NCI-H146 treated with DMSO at 0.1 percent for 48 hours (cell line): ENCODE measurements at regions not wholly inside any gene's neighbourhood (a gene's known extent, or its start where the extent isn't known, plus 50 kb on each side); places are given as distances from the start of the nearest gene placed in this dataset.
"Not testable (repeated sequence)": the region's sequence is repeated elsewhere in the genome, so short reads cannot be mapped to it uniquely, and the experiment has no call there.

Source experiments
- DNase-seq: peaks from one replicate; lab custom pipeline; 2025; ENCODE audit not compliant: unreplicated experiment; lab: John Stamatoyannopoulos, UW

DNA sequence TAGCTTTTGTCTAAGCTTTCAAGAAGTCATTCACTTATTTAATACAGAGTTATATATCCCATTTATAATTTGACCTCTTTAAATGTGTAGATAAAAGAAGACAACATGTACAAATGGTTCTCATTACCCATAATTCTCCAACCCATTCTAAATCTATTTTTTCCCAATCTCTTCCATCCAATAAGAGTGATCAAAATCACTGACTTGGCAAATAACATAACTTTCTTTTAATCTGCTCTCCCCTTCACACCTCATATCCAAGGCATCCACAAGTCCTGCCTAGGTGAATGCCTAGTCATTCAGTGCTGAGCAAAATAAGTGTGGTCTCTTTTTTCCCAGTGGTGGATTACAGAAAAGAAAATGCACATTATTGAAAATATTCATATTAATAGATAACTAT lies 1231.1 kb downstream of the CDH11 start:
- no peak for DNase-seq

DNA sequence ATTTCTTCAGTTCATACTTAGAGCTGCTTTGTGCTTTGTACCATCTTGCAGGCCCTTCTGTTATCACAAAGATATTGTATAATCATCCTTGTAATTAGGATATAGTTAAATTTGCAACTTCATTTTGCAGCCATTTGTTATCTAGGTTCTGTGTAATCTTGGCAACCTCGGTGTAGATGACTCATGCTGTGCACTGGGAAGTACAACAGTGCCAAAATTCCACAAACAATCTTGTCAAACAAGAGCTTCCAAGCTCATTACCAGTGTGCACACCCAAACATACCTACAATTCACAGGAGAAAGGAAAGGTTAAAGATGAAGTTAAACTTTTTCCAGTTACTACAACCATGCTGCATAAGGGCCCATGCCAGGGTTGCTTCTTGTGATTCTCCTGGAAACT lies 1231.8 kb downstream of the CDH11 start:
- no peak for DNase-seq

- DNase-seq = no peak
Measured at GRCh38 chr16:63883091-63883490, 1238.8 kb downstream of the CDH11 start.

DNA sequence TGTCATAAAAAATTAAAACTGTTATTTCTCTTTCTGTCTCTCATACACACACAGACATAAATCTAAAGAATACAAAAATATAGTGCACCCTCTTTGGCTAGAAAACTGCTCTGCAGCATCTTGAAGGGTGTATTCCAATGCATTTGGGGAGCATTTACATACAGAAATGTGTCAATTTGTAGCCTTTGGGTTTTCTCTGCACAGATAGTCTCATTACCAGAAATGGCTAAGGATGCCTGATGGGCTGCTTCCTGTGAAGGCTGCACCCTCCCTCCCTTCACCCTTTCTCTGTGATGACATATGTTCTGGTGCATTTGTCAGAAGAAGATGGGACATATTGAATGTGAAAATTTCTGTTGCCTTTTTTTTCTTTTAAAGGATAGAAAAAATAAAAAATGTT lies 1239.3 kb downstream of the CDH11 start:
- no peak for DNase-seq

DNA sequence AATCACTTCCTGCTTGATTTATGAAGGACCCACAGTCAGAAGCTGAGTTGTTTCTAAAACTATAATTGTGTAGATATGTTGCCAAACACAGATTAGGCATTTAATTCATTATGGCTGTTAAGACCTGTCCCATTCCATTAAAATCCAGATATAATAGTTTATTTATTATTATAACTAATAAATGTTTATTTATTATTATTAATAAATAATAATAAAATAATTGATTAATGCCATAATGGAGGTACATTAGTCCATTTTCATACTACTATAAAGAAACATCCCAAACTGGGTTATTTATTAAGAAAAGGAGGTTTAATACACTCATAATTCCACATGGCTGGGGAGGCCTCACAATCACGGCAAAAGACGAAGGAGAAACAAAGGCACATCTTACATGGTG lies 1240.9 kb downstream of the CDH11 start:
- no peak for DNase-seq

DNA sequence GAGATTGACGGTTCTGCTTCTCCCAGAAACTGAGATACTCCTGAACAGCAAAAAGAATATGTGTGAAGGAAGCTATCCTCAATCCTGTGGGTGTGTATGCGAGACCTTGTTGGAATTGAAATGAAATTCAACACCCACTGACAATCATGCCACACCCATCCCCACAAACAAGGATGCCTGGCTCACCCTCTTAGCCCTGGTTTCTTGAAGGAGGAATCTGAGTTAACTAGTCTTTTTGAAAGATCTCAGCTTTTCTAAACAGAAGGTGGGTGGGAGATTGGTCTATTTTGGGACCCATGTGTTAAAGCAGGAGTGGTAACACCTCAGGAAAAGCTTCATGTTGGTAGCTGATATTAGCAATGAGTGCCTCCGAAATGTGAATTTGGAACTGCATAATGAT lies 1244.5 kb downstream of the CDH11 start:
- DNase-seq = no peak

DNA sequence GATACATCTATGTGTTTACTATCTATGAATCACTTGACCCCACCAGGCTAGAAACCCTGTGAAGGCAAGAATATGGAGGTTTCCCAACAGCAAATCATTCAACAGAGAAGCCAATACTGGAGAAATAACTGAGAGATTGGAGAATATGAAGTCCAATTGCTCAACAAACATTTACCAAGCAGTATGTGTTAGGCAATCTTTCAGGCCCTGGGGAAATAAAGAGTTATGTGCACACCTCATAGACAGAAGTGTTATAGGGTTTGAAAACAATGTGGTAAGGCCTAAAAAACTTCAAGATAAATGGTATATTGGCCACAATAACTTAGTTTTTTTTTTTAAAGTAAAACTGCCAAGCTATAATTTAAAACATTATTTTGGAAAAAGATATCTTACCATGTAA lies 1245.8 kb downstream of the CDH11 start:
- no peak for DNase-seq

DNA sequence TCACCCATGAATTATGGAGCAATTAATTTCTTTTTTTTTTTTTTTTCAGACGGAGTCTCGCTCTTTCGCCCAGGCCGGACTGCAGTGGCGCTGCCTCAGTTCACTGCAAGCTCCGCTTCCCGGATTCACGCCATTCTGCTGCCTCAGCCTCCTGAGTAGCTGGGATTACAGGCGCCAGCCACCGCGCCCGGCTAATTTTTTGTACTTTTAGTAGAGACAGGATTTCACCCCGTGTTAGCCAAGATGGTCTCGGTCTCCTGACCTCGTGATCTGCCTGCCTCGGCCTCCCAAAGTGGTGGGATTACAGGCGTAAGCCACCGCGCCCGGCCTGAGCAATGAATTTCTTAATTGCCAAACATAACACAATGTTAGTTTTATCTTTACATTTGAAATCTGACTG lies 1261.2 kb downstream of the CDH11 start:
- DNase-seq = not testable (repeated sequence)

DNA sequence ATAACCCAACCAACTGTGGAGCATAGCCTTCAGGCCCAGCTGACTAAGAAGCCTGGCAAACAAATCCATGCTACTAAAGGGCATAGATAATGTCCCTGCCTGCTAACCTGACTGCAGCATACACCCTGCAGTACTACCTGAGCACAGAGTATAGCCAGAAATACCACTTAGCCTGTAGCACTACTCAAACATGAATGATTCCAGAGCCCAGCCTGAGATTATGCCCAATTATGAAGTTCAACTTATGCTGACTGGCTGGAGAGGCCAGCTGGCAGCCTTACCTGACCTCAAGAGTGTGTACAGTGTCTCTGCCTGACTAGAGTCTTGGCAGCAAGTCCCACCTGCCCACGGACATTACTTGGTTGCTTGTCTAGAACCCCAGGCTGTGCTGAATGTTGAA lies 1265.3 kb downstream of the CDH11 start:
- no peak for DNase-seq

GRCh38 chr16:63850979-63851378 lies 1270.9 kb downstream of the CDH11 start:
- no peak for DNase-seq

- DNase-seq = no peak
Measured at GRCh38 chr16:63841271-63841670, 1280.6 kb downstream of the CDH11 start.

DNA sequence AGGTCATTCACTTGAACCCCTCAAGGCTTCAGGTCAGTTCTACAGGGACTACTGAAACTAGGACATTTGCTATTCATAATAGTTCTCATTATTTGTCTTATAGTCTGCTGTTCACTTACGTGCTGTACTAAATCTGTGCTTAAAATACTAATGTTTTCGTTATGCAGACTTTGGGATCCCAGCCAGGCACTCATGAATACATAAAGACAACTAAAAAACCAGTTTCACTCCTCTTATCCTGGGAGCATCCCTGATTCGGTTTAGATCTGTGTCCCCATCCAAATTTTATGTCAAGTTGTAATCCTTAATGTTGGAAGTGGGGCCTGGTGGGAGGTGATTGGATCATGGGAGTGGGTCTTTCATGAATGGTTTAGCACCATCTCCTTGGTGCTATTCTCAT lies 1291.8 kb downstream of the CDH11 start:
- no peak for DNase-seq

DNA sequence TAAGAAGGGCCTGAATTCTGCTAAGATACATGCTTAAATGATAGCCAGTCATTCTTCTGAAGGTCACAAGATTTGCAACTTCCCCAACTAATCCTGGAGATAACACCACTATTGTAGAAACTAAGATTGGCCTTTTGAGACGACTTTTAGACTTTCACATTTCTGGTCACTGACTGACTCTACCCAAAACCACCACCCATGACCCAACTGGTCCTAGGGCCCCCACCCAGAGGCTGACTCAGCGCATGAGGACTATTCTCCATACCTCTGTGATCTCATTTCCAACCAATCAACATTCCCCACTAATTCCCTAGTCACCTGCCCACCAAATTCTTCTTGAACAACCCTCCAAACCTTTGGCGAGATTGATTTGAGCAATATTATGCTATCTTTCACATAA lies 1299.0 kb downstream of the CDH11 start:
- no peak for DNase-seq

GRCh38 chr16:63816276-63816675 lies 1305.6 kb downstream of the CDH11 start:
- no peak for DNase-seq

DNA sequence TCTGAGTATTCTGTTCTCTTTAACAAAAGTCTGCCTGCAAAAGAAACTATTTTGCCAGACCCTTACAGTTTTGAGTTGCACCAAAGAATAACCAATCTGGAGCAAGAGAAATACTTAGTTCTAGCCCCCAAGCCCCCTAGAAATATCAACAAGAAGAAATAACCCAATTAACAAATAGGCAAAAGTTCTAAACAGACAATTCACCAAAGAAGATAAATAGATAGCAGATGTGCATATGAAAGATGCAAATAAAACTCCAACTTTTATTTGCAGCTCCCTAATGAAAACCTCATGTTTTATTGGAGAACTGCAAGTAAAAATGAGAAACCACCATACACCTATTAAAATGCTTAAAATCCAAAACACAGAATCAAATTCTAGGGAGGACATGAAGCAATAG lies 1308.0 kb downstream of the CDH11 start:
- DNase-seq = no peak

GRCh38 chr16:63808730-63809129 lies 1313.1 kb downstream of the CDH11 start:
- DNase-seq = no peak

DNA sequence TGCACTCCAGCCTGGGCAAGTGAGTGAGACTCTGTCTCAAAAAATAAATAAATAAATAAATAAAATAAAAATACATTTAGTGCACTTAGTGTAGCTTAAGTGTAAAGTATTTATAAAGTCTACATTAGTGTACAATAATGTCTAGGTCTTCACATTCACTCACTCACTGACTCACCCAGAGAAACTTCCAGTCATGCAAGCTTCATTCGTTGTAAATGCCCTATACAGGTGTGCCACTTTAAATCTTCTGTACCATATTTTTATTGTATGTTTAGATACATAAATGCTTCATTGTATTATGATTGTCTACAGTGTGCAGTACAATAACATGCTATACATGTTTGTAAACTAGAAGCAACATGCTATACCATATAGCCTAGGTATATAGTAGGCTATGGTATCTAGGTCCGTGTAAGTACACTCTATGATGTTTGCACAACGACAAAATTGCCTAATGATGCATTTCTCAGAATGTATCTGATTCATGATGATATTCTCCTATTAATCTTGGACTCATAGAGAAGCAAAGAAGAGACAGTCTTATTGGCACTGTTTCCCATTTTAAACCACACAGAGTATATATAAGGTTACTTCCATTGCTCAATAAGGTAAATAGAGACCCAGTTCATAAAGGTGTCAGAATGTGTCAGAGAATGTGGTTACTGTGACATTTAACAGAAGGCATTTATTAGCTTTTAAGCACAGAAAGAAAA lies 1314.9 kb downstream of the CDH11 start:
- no peak for DNase-seq

GRCh38 chr16:63804126-63804525 lies 1317.7 kb downstream of the CDH11 start:
- DNase-seq = no peak

DNA sequence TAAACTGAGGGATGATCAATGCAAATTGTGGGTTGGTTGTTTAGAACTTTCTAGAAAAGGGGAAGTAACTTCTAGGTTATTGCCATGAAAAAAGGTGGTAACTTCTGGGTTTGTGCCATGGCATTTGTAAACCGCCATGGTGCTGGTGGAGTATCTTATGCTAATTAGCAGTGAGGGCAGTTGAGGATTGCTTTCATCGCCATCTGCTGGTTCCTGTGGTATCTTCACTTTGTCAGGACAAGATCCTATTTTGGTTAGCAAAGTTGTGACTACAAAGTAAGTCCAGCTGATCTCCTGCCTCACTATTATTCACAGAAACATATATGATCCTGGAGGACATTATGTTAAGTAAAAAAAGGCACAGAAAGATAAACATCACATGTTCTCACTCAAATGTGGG lies 1332.3 kb downstream of the CDH11 start:
- no peak for DNase-seq

- no peak for DNase-seq
Measured at GRCh38 chr16:63787014-63787413, 1334.8 kb downstream of the CDH11 start.

DNA sequence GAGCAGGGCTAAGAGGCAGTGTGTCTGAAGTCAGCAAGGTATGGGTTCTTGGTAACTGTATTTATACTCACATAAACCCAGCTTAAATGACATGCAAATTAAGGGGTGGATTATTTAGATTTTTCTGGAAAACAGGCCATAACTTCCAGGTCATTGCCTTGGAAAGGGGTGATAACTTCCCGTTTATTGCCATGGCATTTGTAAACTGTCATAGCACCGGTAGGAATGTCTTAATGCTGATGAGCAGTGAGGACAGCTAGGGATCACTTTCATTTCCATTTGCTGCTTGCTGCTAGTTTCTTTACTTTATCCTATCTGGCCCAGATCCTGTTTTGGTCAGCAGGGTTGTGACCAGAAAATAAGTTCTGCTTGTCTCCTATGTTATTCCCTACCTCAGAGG lies 1336.7 kb downstream of the CDH11 start:
- DNase-seq = no peak

GRCh38 chr16:63776437-63776836 lies 1345.4 kb downstream of the CDH11 start:
- DNase-seq = no peak

DNA sequence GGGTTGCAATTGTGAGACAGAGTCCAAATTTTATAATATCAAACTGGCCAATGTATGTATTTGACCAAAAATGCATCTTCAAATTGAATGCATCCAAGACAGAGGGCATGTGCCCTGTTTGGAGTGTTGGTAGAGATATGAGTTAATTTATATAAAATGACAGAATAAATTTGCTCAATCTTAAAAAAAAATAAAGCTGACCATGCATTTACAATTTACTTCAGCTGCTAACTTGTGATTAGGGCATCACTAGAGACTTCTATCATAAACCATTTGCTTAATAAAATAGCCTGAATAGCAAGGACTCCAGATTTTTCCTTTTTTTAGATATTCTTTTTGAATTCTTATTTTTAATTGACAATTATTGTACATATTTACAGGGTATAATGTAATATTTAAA lies 1345.8 kb downstream of the CDH11 start:
- DNase-seq = no peak

- DNase-seq = no peak
Measured at GRCh38 chr16:63774302-63774701, 1347.6 kb downstream of the CDH11 start.
